ENCODE measurements at regions not wholly inside any gene's neighbourhood (a gene's known extent, or its start where the extent isn't known, plus 50 kb on each side); places are given as distances from the start of the nearest gene placed in this dataset.

GRCh38 chr13:91148098-91148497, 199.4 kb upstream of the MIR17HG start:
- H3K36me3 ChIP-seq (ENCODE audit: control insufficient read depth, insufficient read depth, low read length): no peaks in the 10 kb centered on the region
- WGBS, 2 experiments (ENCODE audit: insufficient coverage in 2 of 2): no CpG with 5 or more reads among the region's 1 CpG
- H3K4me3 ChIP-seq (ENCODE audit: extremely low read depth, insufficient read depth, low read length, poor library complexity, severe bottlenecking): no peak overlapping the region

GRCh38 chr13:91151921-91152320, 195.6 kb upstream of the MIR17HG start:
- Histone ChIP-seq H3K4me3 (ENCODE audit: extremely low read depth, insufficient read depth, low read length, poor library complexity, severe bottlenecking) (no peak overlapping the region), H3K4me1 (ENCODE audit: control insufficient read depth, insufficient read depth, low read length, poor library complexity, severe bottlenecking) (no peaks in the 10 kb centered on the region), H3K36me3 (ENCODE audit: control insufficient read depth, insufficient read depth, low read length) (no peaks in the 10 kb centered on the region), H3K27ac (ENCODE audit: low read depth, low read length, severe bottlenecking) (no peak overlapping the region), H3K9me3 (ENCODE audit: control insufficient read depth, low read length) (no peaks in the 10 kb centered on the region)

More at GRCh38 chr13:91148098-91148497, 199.4 kb upstream of the MIR17HG start:
- no peak overlapping the region for H3K27ac ChIP-seq (ENCODE audit: low read depth, low read length, severe bottlenecking)
- H3K4me1 ChIP-seq (ENCODE audit: control insufficient read depth, insufficient read depth, low read length, poor library complexity, severe bottlenecking): no peaks in the 10 kb centered on the region
- H3K9me3 ChIP-seq (ENCODE audit: control insufficient read depth, low read length): no peaks in the 10 kb centered on the region

GRCh38 chr13:91153372-91153771, 194.1 kb upstream of the MIR17HG start:
- H3K4me1 ChIP-seq (ENCODE audit: control insufficient read depth, insufficient read depth, low read length, poor library complexity, severe bottlenecking): no peaks in the 10 kb centered on the region
- no peak overlapping the region for H3K4me3 ChIP-seq (ENCODE audit: extremely low read depth, insufficient read depth, low read length, poor library complexity, severe bottlenecking)
- H3K36me3 ChIP-seq (ENCODE audit: control insufficient read depth, insufficient read depth, low read length): no peaks in the 10 kb centered on the region
- H3K9me3 ChIP-seq (ENCODE audit: control insufficient read depth, low read length): no peaks in the 10 kb centered on the region
- no peak overlapping the region for H3K27ac ChIP-seq (ENCODE audit: low read depth, low read length, severe bottlenecking)

- Histone ChIP-seq H3K36me3 (ENCODE audit: control insufficient read depth, insufficient read depth, low read length) (no peaks in the 10 kb centered on the region), H3K4me1 (ENCODE audit: control insufficient read depth, insufficient read depth, low read length, poor library complexity, severe bottlenecking) (no peaks in the 10 kb centered on the region), H3K9me3 (ENCODE audit: control insufficient read depth, low read length) (no peaks in the 10 kb centered on the region), H3K27ac (ENCODE audit: low read depth, low read length, severe bottlenecking) (peak overlapping the region; percentile 23), H3K4me3 (ENCODE audit: extremely low read depth, insufficient read depth, low read length, poor library complexity, severe bottlenecking) (no peak overlapping the region)
- WGBS, 2 experiments (ENCODE audit: insufficient coverage in 2 of 2): 68 to 80% methylated on average over 3 to 6 of the region's 6 CpGs
These were observed 192.7 kb upstream of the MIR17HG start for GRCh38 chr13:91154558-91155353.

- peak overlapping the region; percentile 23 for H3K27ac ChIP-seq (ENCODE audit: low read depth, low read length, severe bottlenecking)
- H3K4me1 ChIP-seq (ENCODE audit: control insufficient read depth, insufficient read depth, low read length, poor library complexity, severe bottlenecking): no peaks in the 10 kb centered on the region
- WGBS, 2 experiments (ENCODE audit: insufficient coverage in 2 of 2): 77 to 90% methylated on average over 3 to 4 of the region's 5 CpGs
- no peak overlapping the region for H3K4me3 ChIP-seq (ENCODE audit: extremely low read depth, insufficient read depth, low read length, poor library complexity, severe bottlenecking)
- no peaks in the 10 kb centered on the region for H3K36me3 ChIP-seq (ENCODE audit: control insufficient read depth, insufficient read depth, low read length)
- no peaks in the 10 kb centered on the region for H3K9me3 ChIP-seq (ENCODE audit: control insufficient read depth, low read length)
These were observed 191.9 kb upstream of the MIR17HG start for GRCh38 chr13:91155512-91156114.

- no peaks in the 10 kb centered on the region for H3K36me3 ChIP-seq (ENCODE audit: control insufficient read depth, insufficient read depth, low read length)
- H3K27ac ChIP-seq (ENCODE audit: low read depth, low read length, severe bottlenecking): no peak overlapping the region
- H3K4me3 ChIP-seq (ENCODE audit: extremely low read depth, insufficient read depth, low read length, poor library complexity, severe bottlenecking): no peak overlapping the region
- H3K4me1 ChIP-seq (ENCODE audit: control insufficient read depth, insufficient read depth, low read length, poor library complexity, severe bottlenecking): no peaks in the 10 kb centered on the region
- no peaks in the 10 kb centered on the region for H3K9me3 ChIP-seq (ENCODE audit: control insufficient read depth, low read length)
- 100% methylated on average over 1 of the region's 4 CpGs for WGBS, 2 experiments (ENCODE audit: insufficient coverage in 2 of 2)
These were observed 190.0 kb upstream of the MIR17HG start for GRCh38 chr13:91157273-91158016.

- no CpG with 5 or more reads among the region's 4 CpGs for WGBS, 2 experiments (ENCODE audit: insufficient coverage in 2 of 2)
- H3K36me3 ChIP-seq (ENCODE audit: control insufficient read depth, insufficient read depth, low read length): no peaks in the 10 kb centered on the region
- H3K27ac ChIP-seq (ENCODE audit: low read depth, low read length, severe bottlenecking): no peak overlapping the region
- H3K9me3 ChIP-seq (ENCODE audit: control insufficient read depth, low read length): no peaks in the 10 kb centered on the region
- no peaks in the 10 kb centered on the region for H3K4me1 ChIP-seq (ENCODE audit: control insufficient read depth, insufficient read depth, low read length, poor library complexity, severe bottlenecking)
- H3K4me3 ChIP-seq (ENCODE audit: extremely low read depth, insufficient read depth, low read length, poor library complexity, severe bottlenecking): no peak overlapping the region
These were observed 189.5 kb upstream of the MIR17HG start for GRCh38 chr13:91158017-91158395.

GRCh38 chr13:91162180-91162579, 185.3 kb upstream of the MIR17HG start:
- 76 to 82% methylated on average over 2 of the region's 3 CpGs for WGBS, 2 experiments (ENCODE audit: insufficient coverage in 2 of 2)
- H3K4me3 ChIP-seq (ENCODE audit: extremely low read depth, insufficient read depth, low read length, poor library complexity, severe bottlenecking): no peak overlapping the region
- no peaks in the 10 kb centered on the region for H3K36me3 ChIP-seq (ENCODE audit: control insufficient read depth, insufficient read depth, low read length)
- no peaks in the 10 kb centered on the region for H3K9me3 ChIP-seq (ENCODE audit: control insufficient read depth, low read length)
- no peak overlapping the region for H3K27ac ChIP-seq (ENCODE audit: low read depth, low read length, severe bottlenecking)
- no peaks in the 10 kb centered on the region for H3K4me1 ChIP-seq (ENCODE audit: control insufficient read depth, insufficient read depth, low read length, poor library complexity, severe bottlenecking)

- Histone ChIP-seq H3K36me3 (ENCODE audit: control insufficient read depth, insufficient read depth, low read length) (no peaks in the 10 kb centered on the region), H3K4me3 (ENCODE audit: extremely low read depth, insufficient read depth, low read length, poor library complexity, severe bottlenecking) (no peak overlapping the region), H3K27ac (ENCODE audit: low read depth, low read length, severe bottlenecking) (no peak overlapping the region), H3K4me1 (ENCODE audit: control insufficient read depth, insufficient read depth, low read length, poor library complexity, severe bottlenecking) (no peaks in the 10 kb centered on the region), H3K9me3 (ENCODE audit: control insufficient read depth, low read length) (no peaks in the 10 kb centered on the region)
- no CpG with 5 or more reads among the region's 1 CpG for WGBS, 2 experiments (ENCODE audit: insufficient coverage in 2 of 2)
These were observed 184.9 kb upstream of the MIR17HG start for GRCh38 chr13:91162589-91162988.

GRCh38 chr13:91165758-91166157, 181.7 kb upstream of the MIR17HG start:
- WGBS, 2 experiments (ENCODE audit: insufficient coverage in 2 of 2): 100% methylated on average over 1 to 2 of the region's 3 CpGs
- no peaks in the 10 kb centered on the region for H3K4me1 ChIP-seq (ENCODE audit: control insufficient read depth, insufficient read depth, low read length, poor library complexity, severe bottlenecking)
- no peaks in the 10 kb centered on the region for H3K36me3 ChIP-seq (ENCODE audit: control insufficient read depth, insufficient read depth, low read length)
- no peak overlapping the region for H3K4me3 ChIP-seq (ENCODE audit: extremely low read depth, insufficient read depth, low read length, poor library complexity, severe bottlenecking)
- no peaks in the 10 kb centered on the region for H3K9me3 ChIP-seq (ENCODE audit: control insufficient read depth, low read length)
- no peak overlapping the region for H3K27ac ChIP-seq (ENCODE audit: low read depth, low read length, severe bottlenecking)

All from mesodermal cell (in vitro differentiated cells).